ENCODE measurements at regions not wholly inside any gene's neighbourhood (a gene's known extent, or its start where the extent isn't known, plus 50 kb on each side); places are given as distances from the start of the nearest gene placed in this dataset.

GRCh38 chr6:11391934-11392777 lies 145.4 kb upstream of the TMEM170B start (continued):
- peak; percentile 75 for TF ChIP-seq HNF4G (IDR thresholded peaks at IDR 0.05; ENCODE audit: borderline replicate concordance, low read depth, low read length)
- no peak for TF ChIP-seq HNF4G (CRISPR knock-in tag; IDR thresholded peaks at IDR 0.05; ENCODE audit: borderline replicate concordance, low read depth)
- TF ChIP-seq JUN (CRISPR knock-in tag; IDR thresholded peaks at IDR 0.05): 0 out of 2 replicates have a peak, but pooled peaks have one; percentile 45
- TF ChIP-seq SRF (IDR thresholded peaks at IDR 0.05; ENCODE audit: low read depth, low read length): peak; percentile 74
- TF ChIP-seq ZNF224 (CRISPR knock-in tag; IDR thresholded peaks at IDR 0.05): no peak
- no peak for TF ChIP-seq GTF2F1 (IDR thresholded peaks at IDR 0.05; ENCODE audit: low read length)
- TF ChIP-seq ZNF362 (CRISPR knock-in tag; IDR thresholded peaks at IDR 0.05; ENCODE audit: borderline replicate concordance): no peak; the same call in 1 of the 2 replicates
- peak; percentile 89 for TF ChIP-seq CREM (IDR thresholded peaks at IDR 0.05)
- TF ChIP-seq CREM (CRISPR knock-in tag; IDR thresholded peaks at IDR 0.05): no peak
- TF ChIP-seq ZBTB25 (CRISPR knock-in tag; IDR thresholded peaks at IDR 0.05): peak; percentile 46; the same call in 1 of the 2 replicates
- TF ChIP-seq WIZ (CRISPR knock-in tag; IDR thresholded peaks at IDR 0.05): 0 out of 2 replicates have a peak, but pooled peaks have one; percentile 55
- no peak for TF ChIP-seq THAP7 (CRISPR knock-in tag; IDR thresholded peaks at IDR 0.05)
- no peak for TF ChIP-seq MYPOP (CRISPR knock-in tag; IDR thresholded peaks at IDR 0.05)
- TF ChIP-seq ZBTB26 (CRISPR knock-in tag; IDR thresholded peaks at IDR 0.05; ENCODE audit: borderline replicate concordance): no peak
- TF ChIP-seq PREB (CRISPR knock-in tag; IDR thresholded peaks at IDR 0.05): no peak
- TF ChIP-seq ZMYM2 (CRISPR knock-in tag; IDR thresholded peaks at IDR 0.05): 0 out of 2 replicates have a peak, but pooled peaks have one; percentile 2
- 0 out of 2 replicates have a peak, but pooled peaks have one; percentile 5 for TF ChIP-seq ZNF691 (CRISPR knock-in tag; IDR thresholded peaks at IDR 0.05; ENCODE audit: borderline replicate concordance, low read depth)
- no peak for TF ChIP-seq THAP9 (CRISPR knock-in tag; IDR thresholded peaks at IDR 0.05; ENCODE audit: borderline replicate concordance)

All from HepG2 (cell line).